SK-N-SH treated with all-trans-retinoic acid at 6 μM for 48 hours (cell line): ENCODE measurements at regions not wholly inside any gene's neighbourhood (a gene's known extent, or its start where the extent isn't known, plus 50 kb on each side); places are given as distances from the start of the nearest gene placed in this dataset.

Experiments used
- ATAC-seq: fragments of 200-7000 bp; cut with Tn5 transposase; 3 replicates; pipeline ENCODE4 v1.9.1; 2020; ENCODE audit warnings: mild to moderate bottlenecking, moderate library complexity
- ARNTL ChIP-seq: fragments of 450-650 bp; formaldehyde crosslinking; IDR thresholded peaks from 2 replicates; pipeline ENCODE4 v1.5.0; 2020; ENCODE audit warnings: low read depth, mild to moderate bottlenecking, moderate library complexity, borderline replicate concordance
- CSDC2 ChIP-seq: fragments of 250-450 bp; sonication (Bioruptor Pico); IDR thresholded peaks from 2 replicates; pipeline ENCODE4 v1.5.0; 2020; ENCODE audit warnings: mild to moderate bottlenecking, moderate library complexity
- ESRRG ChIP-seq: fragments of 250-450 bp; sonication (Bioruptor Pico); IDR thresholded peaks from 2 replicates; pipeline ENCODE4 v1.6.1; 2021; ENCODE audit warnings: mild to moderate bottlenecking
- GLIS3 ChIP-seq: fragments of 250-450 bp; sonication (Bioruptor Pico); IDR thresholded peaks from 2 replicates; pipeline ENCODE4 v1.5.0; 2020; ENCODE audit warnings: mild to moderate bottlenecking, moderate library complexity
- ISL1 ChIP-seq: fragments of 250-450 bp; sonication (Bioruptor Pico); IDR thresholded peaks from 2 replicates; pipeline ENCODE4 v2.1.2; 2022; ENCODE audit warnings: mild to moderate bottlenecking, moderate library complexity
- OSR1 ChIP-seq: fragments of 250-450 bp; sonication (Bioruptor Pico); IDR thresholded peaks from 2 replicates; pipeline ENCODE4 v1.8.0; 2022; ENCODE audit warnings: moderate library complexity, mild to moderate bottlenecking, inconsistent platforms
- PPARA ChIP-seq: fragments of 250-450 bp; sonication (Bioruptor Pico); IDR thresholded peaks from 2 replicates; pipeline ENCODE4 v1.5.0; 2020; ENCODE audit warnings: mild to moderate bottlenecking, borderline replicate concordance
- RARB ChIP-seq: fragments of 250-450 bp; sonication (Bioruptor Pico); IDR thresholded peaks from 2 replicates; pipeline ENCODE4 v1.8.0; 2021; ENCODE audit warnings: mild to moderate bottlenecking, moderate library complexity
- TCF4 ChIP-seq: fragments of 250-450 bp; sonication (Bioruptor Pico); IDR thresholded peaks from 2 replicates; pipeline ENCODE4 v1.8.0; 2021; ENCODE audit warnings: mild to moderate bottlenecking, moderate library complexity, borderline replicate concordance
- TOX ChIP-seq: fragments of 250-450 bp; sonication (Bioruptor Pico); IDR thresholded peaks from 2 replicates; pipeline ENCODE4 v1.8.0; 2021; ENCODE audit warnings: mild to moderate bottlenecking, moderate library complexity, borderline replicate concordance
- ZC3H10 ChIP-seq: fragments of 250-450 bp; sonication (Bioruptor Pico); IDR thresholded peaks from 2 replicates; pipeline ENCODE4 v1.5.1; 2021; ENCODE audit warnings: mild to moderate bottlenecking, moderate library complexity
- ZFP3 ChIP-seq: fragments of 250-450 bp; sonication (Bioruptor Pico); IDR thresholded peaks from 2 replicates; pipeline ENCODE4 v1.5.0; 2020; ENCODE audit warnings: mild to moderate bottlenecking, moderate library complexity
- ZFP30 ChIP-seq: fragments of 450-650 bp; formaldehyde crosslinking; IDR thresholded peaks from 2 replicates; pipeline ENCODE4 v1.5.0; 2022; ENCODE audit warnings: mild to moderate bottlenecking, moderate library complexity
- ZNF565 ChIP-seq: fragments of 450-650 bp; formaldehyde crosslinking; conservative IDR thresholded peaks from 2 replicates; pipeline ENCODE4 v1.5.0; 2020; ENCODE audit warnings: low read depth, mild to moderate bottlenecking, moderate library complexity
- ZNF70 ChIP-seq: fragments of 450-650 bp; formaldehyde crosslinking; IDR thresholded peaks from 2 replicates; pipeline ENCODE4 v1.5.0; 2020; ENCODE audit warnings: mild to moderate bottlenecking, moderate library complexity
- ZNF8 ChIP-seq: fragments of 450-650 bp; formaldehyde crosslinking; IDR thresholded peaks from 2 replicates; pipeline ENCODE4 v1.5.0; 2020; ENCODE audit warnings: mild to moderate bottlenecking, moderate library complexity
- TF ChIP-seq, protein P1 (sequence below): fragments of 250-450 bp; sonication (Bioruptor Pico); IDR thresholded peaks from 2 replicates; pipeline ENCODE4 v1.5.0; 2020; ENCODE audit warnings: mild to moderate bottlenecking, moderate library complexity
- TF ChIP-seq, protein P2 (sequence below): fragments of 250-450 bp; sonication (Bioruptor Pico); IDR thresholded peaks from 2 replicates; pipeline ENCODE4 v1.8.0; 2021; ENCODE audit warnings: low read depth, mild to moderate bottlenecking, moderate library complexity, borderline replicate concordance
- TF ChIP-seq, protein P3 (sequence below): fragments of 250-450 bp; sonication (Bioruptor Pico); IDR thresholded peaks from 2 replicates; pipeline ENCODE4 v1.5.1; 2020; ENCODE audit warnings: low read depth, mild to moderate bottlenecking, moderate library complexity
- TF ChIP-seq, protein P4 (sequence below): fragments of 250-450 bp; sonication (Bioruptor Pico); IDR thresholded peaks from 2 replicates; pipeline ENCODE4 v1.8.0; 2020; ENCODE audit warnings: mild to moderate bottlenecking, moderate library complexity, borderline replicate concordance
- TF ChIP-seq, protein P5 (sequence below): fragments of 250-450 bp; sonication (Bioruptor Pico); IDR thresholded peaks from 2 replicates; pipeline ENCODE4 v1.5.1; 2021; ENCODE audit warnings: mild to moderate bottlenecking, moderate library complexity

DNA sequence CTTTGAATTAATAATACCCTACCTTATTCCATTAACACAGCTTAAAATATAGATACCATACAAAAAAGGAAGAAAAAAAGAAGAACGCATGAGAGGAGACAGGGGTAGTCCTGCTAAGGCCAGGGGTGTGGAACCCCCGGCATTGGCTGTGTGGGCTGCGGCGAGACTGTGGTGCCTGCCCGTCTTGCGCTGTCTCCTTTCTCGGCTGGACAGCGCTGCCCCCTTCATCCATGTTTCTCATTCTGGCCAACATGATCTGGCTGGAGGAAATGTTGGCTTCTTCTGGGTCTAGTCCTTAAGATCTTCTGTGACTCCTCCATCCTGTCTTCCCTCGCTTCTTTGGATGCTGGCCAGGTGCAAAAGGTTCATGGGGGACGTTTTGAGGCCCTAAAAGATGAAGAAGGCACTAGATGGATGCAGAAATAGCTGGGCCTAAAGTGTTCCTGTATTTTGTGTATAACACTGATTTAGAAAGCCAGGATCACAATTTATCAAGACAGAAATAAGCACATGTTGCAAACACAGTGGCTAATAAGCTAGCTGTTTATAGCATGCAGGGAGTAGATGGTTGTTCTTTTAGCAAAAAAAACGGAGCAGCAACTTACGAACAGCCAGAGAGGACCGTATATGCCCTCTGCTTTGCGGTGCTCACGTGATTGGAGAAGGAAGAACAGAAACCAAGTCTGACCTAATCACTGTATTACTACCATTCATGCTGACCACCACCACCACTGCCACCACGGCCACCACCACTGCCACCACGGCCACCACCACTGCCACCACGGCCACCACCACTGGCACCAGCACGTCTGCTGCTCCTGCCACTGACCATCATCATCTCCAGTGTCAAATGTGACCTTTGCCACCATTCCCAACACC, 71.7 kb upstream of the ASB18 start:
- TF ChIP-seq ESRRG: no peak
- no peak for TF ChIP-seq ZNF8 (CRISPR knock-in tag)
- no peak for TF ChIP-seq ZNF565 (CRISPR knock-in tag)
- TF ChIP-seq ZFP30 (CRISPR knock-in tag): no peak
- TF ChIP-seq PPARA (CRISPR knock-in tag): no peak
- TF ChIP-seq OSR1: no peak
- TF ChIP-seq TOX (CRISPR knock-in tag): no peak
- TF ChIP-seq, protein P1, sequence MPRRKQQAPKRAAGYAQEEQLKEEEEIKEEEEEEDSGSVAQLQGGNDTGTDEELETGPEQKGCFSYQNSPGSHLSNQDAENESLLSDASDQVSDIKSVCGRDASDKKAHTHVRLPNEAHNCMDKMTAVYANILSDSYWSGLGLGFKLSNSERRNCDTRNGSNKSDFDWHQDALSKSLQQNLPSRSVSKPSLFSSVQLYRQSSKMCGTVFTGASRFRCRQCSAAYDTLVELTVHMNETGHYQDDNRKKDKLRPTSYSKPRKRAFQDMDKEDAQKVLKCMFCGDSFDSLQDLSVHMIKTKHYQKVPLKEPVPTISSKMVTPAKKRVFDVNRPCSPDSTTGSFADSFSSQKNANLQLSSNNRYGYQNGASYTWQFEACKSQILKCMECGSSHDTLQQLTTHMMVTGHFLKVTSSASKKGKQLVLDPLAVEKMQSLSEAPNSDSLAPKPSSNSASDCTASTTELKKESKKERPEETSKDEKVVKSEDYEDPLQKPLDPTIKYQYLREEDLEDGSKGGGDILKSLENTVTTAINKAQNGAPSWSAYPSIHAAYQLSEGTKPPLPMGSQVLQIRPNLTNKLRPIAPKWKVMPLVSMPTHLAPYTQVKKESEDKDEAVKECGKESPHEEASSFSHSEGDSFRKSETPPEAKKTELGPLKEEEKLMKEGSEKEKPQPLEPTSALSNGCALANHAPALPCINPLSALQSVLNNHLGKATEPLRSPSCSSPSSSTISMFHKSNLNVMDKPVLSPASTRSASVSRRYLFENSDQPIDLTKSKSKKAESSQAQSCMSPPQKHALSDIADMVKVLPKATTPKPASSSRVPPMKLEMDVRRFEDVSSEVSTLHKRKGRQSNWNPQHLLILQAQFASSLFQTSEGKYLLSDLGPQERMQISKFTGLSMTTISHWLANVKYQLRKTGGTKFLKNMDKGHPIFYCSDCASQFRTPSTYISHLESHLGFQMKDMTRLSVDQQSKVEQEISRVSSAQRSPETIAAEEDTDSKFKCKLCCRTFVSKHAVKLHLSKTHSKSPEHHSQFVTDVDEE (CRISPR knock-in tag): no peak
- no peak for ATAC-seq

DNA sequence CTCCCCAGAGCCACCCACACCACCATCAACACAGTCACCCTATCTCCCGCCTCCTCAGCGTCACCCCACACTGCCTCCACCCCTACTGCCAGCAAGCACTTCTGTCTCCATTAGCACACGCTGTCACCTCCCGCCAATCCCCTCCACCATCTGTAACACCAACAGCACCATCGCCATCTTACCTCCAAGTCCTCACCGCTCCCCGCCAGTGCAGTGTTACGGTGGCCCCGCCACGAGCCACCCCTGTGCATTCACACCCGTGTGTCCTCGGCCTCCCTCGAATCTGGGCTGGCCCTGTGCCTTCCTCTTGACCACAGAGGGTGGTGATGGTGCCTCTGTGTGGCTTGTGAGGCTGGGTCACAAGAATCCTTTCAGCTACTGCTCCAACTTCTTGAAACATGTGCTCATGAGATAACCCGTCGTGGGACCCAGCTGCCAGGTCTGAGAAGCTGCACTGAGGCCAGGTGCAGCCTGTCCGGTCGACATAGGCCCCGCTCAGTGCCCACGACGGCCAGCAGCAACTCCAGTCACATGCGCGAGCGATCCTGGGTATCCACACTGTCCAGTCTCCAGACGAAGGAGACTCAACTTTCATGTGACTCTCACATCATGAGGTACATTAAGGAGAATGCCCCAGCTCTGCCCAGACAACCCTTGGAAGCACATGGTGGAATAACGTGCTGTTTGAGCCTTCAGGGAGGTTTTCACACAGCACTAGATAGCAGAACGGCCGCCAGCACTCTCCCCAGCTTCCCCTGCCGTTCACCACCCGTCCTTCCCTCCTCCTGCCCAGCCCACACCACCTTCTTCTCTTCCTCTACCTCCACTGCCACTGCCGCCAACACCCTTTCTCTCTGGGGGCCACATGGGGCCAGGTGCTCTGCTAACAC, 72.6 kb upstream of the ASB18 start:
- no peak for ATAC-seq
- TF ChIP-seq GLIS3 (CRISPR knock-in tag): no peak
- TF ChIP-seq ESRRG: no peak
- TF ChIP-seq RARB (CRISPR knock-in tag): no peak
- TF ChIP-seq ZNF70 (CRISPR knock-in tag): no peak
- TF ChIP-seq ZFP30 (CRISPR knock-in tag): no peak
- no peak for TF ChIP-seq ISL1 (CRISPR knock-in tag)
- no peak for TF ChIP-seq TOX (CRISPR knock-in tag)
- no peak for TF ChIP-seq ZFP3 (CRISPR knock-in tag)
- TF ChIP-seq, protein P2, sequence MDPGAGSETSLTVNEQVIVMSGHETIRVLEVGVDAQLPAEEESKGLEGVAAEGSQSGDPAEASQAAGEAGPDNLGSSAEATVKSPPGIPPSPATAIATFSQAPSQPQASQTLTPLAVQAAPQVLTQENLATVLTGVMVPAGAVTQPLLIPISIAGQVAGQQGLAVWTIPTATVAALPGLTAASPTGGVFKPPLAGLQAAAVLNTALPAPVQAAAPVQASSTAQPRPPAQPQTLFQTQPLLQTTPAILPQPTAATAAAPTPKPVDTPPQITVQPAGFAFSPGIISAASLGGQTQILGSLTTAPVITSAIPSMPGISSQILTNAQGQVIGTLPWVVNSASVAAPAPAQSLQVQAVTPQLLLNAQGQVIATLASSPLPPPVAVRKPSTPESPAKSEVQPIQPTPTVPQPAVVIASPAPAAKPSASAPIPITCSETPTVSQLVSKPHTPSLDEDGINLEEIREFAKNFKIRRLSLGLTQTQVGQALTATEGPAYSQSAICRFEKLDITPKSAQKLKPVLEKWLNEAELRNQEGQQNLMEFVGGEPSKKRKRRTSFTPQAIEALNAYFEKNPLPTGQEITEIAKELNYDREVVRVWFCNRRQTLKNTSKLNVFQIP (CRISPR knock-in tag): no peak
- TF ChIP-seq ZC3H10 (CRISPR knock-in tag): no peak
- TF ChIP-seq, protein P3, sequence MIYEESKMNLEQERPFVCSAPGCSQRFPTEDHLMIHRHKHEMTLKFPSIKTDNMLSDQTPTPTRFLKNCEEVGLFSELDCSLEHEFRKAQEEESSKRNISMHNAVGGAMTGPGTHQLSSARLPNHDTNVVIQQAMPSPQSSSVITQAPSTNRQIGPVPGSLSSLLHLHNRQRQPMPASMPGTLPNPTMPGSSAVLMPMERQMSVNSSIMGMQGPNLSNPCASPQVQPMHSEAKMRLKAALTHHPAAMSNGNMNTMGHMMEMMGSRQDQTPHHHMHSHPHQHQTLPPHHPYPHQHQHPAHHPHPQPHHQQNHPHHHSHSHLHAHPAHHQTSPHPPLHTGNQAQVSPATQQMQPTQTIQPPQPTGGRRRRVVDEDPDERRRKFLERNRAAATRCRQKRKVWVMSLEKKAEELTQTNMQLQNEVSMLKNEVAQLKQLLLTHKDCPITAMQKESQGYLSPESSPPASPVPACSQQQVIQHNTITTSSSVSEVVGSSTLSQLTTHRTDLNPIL: no peak
- TF ChIP-seq ARNTL (CRISPR knock-in tag): no peak
- no peak for TF ChIP-seq ZNF8 (CRISPR knock-in tag)
- TF ChIP-seq, protein P4, sequence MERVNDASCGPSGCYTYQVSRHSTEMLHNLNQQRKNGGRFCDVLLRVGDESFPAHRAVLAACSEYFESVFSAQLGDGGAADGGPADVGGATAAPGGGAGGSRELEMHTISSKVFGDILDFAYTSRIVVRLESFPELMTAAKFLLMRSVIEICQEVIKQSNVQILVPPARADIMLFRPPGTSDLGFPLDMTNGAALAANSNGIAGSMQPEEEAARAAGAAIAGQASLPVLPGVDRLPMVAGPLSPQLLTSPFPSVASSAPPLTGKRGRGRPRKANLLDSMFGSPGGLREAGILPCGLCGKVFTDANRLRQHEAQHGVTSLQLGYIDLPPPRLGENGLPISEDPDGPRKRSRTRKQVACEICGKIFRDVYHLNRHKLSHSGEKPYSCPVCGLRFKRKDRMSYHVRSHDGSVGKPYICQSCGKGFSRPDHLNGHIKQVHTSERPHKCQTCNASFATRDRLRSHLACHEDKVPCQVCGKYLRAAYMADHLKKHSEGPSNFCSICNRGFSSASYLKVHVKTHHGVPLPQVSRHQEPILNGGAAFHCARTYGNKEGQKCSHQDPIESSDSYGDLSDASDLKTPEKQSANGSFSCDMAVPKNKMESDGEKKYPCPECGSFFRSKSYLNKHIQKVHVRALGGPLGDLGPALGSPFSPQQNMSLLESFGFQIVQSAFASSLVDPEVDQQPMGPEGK: no peak
- no peak for TF ChIP-seq TCF4

DNA sequence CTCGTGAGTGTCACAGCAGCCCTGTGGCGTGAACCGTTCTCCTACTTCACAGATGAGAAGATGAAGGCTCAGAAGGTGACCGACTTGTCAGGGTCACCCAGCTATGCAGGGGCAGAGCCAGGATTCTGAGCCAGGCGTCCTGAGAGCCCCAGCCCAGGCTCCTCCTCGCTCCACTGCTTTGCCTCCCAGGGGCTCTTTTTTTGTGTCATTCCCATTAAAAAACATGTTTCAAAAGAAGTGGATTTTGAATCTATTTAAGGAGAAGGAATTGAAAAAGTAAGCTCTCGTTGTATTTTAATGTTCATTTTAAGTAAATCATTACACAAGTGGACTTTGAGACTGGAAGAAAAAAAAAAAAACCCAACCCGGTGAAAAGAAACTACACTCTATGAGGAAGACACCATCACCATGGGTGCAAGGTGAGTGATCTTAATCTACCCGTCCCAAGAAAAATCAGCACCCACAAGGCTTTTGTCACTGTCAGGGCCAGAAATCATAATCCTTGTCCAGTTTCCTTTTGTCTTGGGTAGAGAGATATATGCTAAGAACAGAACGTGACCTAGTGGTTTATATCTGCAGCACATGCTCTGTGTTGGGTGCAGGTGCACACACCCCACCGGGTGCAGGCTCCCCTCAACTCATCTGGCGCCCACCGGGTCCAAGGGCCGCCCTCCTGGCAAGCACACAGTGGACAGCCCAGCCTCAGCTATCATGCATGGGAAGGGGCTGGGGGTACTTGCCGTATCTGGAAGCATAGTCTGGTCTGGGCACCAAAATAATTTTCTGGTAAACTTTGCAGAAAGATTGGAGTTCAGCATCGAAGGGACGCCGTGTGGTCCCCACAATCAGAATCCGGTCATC, 73.5 kb upstream of the ASB18 start:
- no peak for ATAC-seq
- TF ChIP-seq ZFP30 (CRISPR knock-in tag) (no peak), ZNF70 (CRISPR knock-in tag) (no peak), CSDC2 (no peak), ARNTL (CRISPR knock-in tag) (no peak)
- TF ChIP-seq, protein P3: no peak
- TF ChIP-seq, protein P5, sequence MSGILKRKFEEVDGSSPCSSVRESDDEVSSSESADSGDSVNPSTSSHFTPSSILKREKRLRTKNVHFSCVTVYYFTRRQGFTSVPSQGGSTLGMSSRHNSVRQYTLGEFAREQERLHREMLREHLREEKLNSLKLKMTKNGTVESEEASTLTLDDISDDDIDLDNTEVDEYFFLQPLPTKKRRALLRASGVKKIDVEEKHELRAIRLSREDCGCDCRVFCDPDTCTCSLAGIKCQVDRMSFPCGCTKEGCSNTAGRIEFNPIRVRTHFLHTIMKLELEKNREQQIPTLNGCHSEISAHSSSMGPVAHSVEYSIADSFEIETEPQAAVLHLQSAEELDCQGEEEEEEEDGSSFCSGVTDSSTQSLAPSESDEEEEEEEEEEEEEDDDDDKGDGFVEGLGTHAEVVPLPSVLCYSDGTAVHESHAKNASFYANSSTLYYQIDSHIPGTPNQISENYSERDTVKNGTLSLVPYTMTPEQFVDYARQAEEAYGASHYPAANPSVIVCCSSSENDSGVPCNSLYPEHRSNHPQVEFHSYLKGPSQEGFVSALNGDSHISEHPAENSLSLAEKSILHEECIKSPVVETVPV (CRISPR knock-in tag): no peak
